ENCODE measurements at regions not wholly inside any gene's neighbourhood (a gene's known extent, or its start where the extent isn't known, plus 50 kb on each side); places are given as distances from the start of the nearest gene placed in this dataset.

- intact Hi-C loops (cut with DNase I): no loop called here
- Histone ChIP-seq H3K36me3 (no peaks in the 10 kb centered on the region), H3K9me3 (no peaks in the 10 kb centered on the region), H3K27ac (no peak overlapping the region), H3K4me1 (no peaks in the 10 kb centered on the region), H3K27me3 (no peaks in the 10 kb centered on the region), H3K4me3 (replicated peaks in 1 of 3) (no peak overlapping the region)
- no peak for DNase-seq
- WGBS, 2 donors: 95 to 96% methylated on average over 8 of the region's 8 CpGs
- TF ChIP-seq CTCF (IDR thresholded peaks at IDR 0.05) (no peak), POLR2A (IDR thresholded peaks at IDR 0.05) (no peak)
Observed at GRCh38 chr13:111906306-111906705, 160.6 kb upstream of the SOX1 start.

- intact Hi-C loops (cut with DNase I): no loop called here
- no peaks in the 10 kb centered on the region for H3K9me3 ChIP-seq
- no peak for TF ChIP-seq CTCF (IDR thresholded peaks at IDR 0.05)
- H3K4me1 ChIP-seq: no peaks in the 10 kb centered on the region
- no peak overlapping the region for H3K27ac ChIP-seq
- no peak overlapping the region for H3K4me3 ChIP-seq (replicated peaks in 1 of 3)
- no peak for DNase-seq
- no peaks in the 10 kb centered on the region for H3K27me3 ChIP-seq
- 93 to 94% methylated on average over 9 of the region's 9 CpGs for WGBS, 2 donors
- H3K36me3 ChIP-seq: no peaks in the 10 kb centered on the region
Observed at GRCh38 chr13:111906816-111907215, 160.1 kb upstream of the SOX1 start.

GRCh38 chr13:111907341-111907880 is 159.5 kb upstream of the SOX1 start:
- no peaks in the 10 kb centered on the region for H3K27me3 ChIP-seq
- WGBS, 2 donors: 82 to 88% methylated on average over 5 of the region's 5 CpGs

GRCh38 chr13:111908361-111908760 is 158.6 kb upstream of the SOX1 start:
- Histone ChIP-seq H3K27ac (no peak overlapping the region), H3K4me1 (no peaks in the 10 kb centered on the region), H3K27me3 (no peaks in the 10 kb centered on the region), H3K4me3 (replicated peaks in 1 of 3) (no peak overlapping the region), H3K9me3 (no peaks in the 10 kb centered on the region), H3K36me3 (no peaks in the 10 kb centered on the region)
- TF ChIP-seq POLR2A (IDR thresholded peaks at IDR 0.05): no peak
- TF ChIP-seq CTCF (IDR thresholded peaks at IDR 0.05): no peak
- WGBS, 2 donors: 75 to 77% methylated on average over 12 to 13 of the region's 13 CpGs
- intact Hi-C loops (cut with DNase I): no loop called here
- no peak for DNase-seq

More at GRCh38 chr13:111907341-111907880, 159.5 kb upstream of the SOX1 start:
- DNase-seq: no peak
- intact Hi-C loops (cut with DNase I): no loop called here
- Histone ChIP-seq H3K27ac (no peak overlapping the region), H3K4me3 (replicated peaks in 1 of 3) (no peak overlapping the region), H3K4me1 (no peaks in the 10 kb centered on the region), H3K9me3 (no peaks in the 10 kb centered on the region), H3K36me3 (no peaks in the 10 kb centered on the region)
- TF ChIP-seq CTCF (IDR thresholded peaks at IDR 0.05): no peak
- TF ChIP-seq POLR2A (IDR thresholded peaks at IDR 0.05): no peak

GRCh38 chr13:111908981-111909380 is 158.0 kb upstream of the SOX1 start:
- DNase-seq: no peak
- intact Hi-C loops (cut with DNase I): no loop called here
- H3K36me3 ChIP-seq: no peaks in the 10 kb centered on the region

More at GRCh38 chr13:111908981-111909380, 158.0 kb upstream of the SOX1 start:
- no peaks in the 10 kb centered on the region for H3K4me1 ChIP-seq
- no peak overlapping the region for H3K4me3 ChIP-seq (replicated peaks in 1 of 3)
- no peak overlapping the region for H3K27ac ChIP-seq
- TF ChIP-seq CTCF (IDR thresholded peaks at IDR 0.05) (no peak), POLR2A (IDR thresholded peaks at IDR 0.05) (no peak)
- WGBS, 2 donors: 95 to 97% methylated on average over 8 of the region's 8 CpGs
- no peaks in the 10 kb centered on the region for H3K27me3 ChIP-seq
- H3K9me3 ChIP-seq: no peaks in the 10 kb centered on the region

Measured in thyroid gland (tissue), 4 donors.